RCC 7860 (cell line): ENCODE measurements at regions not wholly inside any gene's neighbourhood (a gene's known extent, or its start where the extent isn't known, plus 50 kb on each side); places are given as distances from the start of the nearest gene placed in this dataset.
"Not testable (repeated sequence)": the region's sequence is repeated elsewhere in the genome, so short reads cannot be mapped to it uniquely, and the experiment has no call there.

ENCODE experiments used
- DNase-seq: peaks from one replicate; pipeline ENCODE4 v3.0.0-alpha.2; 2015; ENCODE audit warnings: low spot score
- FAIRE-seq: peaks from 2 replicates; lab custom pipeline; 2012; peaks lifted over from hg19 to GRCh38; lab: Jason Lieb, UNC

GRCh38 chr12:61523276-61523992 lies 736.8 kb upstream of the USP15 start:
- no peak for DNase-seq
- no peak for FAIRE-seq

GRCh38 chr12:61524851-61525250 lies 735.4 kb upstream of the USP15 start:
- DNase-seq (no peak), FAIRE-seq (no peak)

DNA sequence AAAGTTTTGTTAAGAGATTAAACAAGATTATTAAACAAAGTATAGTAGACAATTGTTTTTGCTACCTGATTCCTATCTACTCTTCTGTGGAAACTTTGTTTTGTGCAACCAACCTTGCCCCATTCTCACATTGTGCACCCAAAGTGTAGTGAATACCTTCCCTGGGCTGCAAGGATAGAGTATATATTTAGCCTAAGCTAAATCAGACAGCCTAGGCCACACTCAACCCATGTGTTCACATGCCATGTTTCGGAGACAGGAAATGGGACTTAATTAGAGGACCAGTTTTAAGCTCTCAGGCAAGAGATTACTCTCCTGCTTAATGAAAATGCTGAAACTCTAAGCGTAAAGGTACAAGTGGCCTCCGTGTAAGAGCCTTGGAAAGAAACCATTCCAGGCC lies 734.9 kb upstream of the USP15 start:
- DNase-seq (no peak), FAIRE-seq (no peak)

GRCh38 chr12:61530456-61530855 lies 729.7 kb upstream of the USP15 start:
- FAIRE-seq (no peak), DNase-seq (no peak)

DNA sequence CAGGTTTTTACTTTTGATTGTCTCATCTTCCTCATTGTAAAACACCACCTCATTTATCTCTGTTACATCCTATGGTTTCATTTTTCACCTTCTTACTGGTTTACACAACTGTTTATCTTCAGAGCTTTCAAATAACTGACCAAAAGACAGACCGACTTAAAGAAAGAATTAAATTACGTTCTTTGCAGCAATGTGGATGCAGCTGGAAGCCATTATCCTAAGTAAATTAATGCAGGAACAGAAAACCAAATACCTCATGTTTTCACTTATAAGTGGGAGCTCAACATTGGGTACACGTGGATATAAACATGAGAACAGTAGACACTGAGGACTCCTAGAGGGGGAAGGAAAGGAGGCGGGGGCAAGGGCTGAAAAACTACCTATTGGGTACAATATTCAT lies 729.0 kb upstream of the USP15 start:
- FAIRE-seq (no peak), DNase-seq (no peak)

DNA sequence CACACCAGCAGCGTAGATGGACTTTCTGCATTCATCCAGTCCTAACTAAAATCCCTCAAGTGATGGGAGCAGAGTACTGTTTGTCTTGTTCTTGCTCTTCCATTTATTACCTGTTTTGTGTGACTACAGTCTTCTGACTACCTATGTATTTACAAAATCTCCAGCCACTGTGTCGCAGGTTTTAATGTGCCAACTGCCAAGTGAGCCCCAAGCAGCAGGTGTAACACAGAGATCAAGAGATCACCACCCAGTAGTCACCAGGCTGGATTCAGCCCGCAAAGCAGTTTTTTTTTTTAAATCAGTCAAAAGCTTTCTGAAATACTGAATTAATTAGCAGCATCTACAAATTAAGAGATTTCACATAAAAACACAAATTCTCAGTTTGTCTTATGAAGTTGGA lies 724.1 kb upstream of the USP15 start:
- FAIRE-seq: no peak
- DNase-seq: no peak

DNA sequence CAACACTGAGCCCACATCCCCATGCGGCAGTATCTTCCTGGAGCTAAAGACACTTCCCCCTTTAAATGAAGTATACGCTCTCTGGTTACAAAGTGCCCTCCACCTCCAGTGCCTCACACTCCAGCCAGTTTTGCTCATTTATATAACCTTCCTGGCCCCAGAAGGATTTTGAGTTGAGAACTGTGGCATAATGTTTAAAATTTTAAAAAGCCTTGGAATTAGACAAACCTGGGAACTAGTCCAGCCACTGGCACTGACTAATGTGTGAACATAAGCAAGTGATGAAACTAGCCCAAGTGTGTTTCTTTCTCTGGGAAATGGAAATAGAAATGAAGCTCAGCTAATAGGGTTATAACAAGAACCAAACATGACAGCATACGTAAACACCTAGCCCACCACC lies 723.7 kb upstream of the USP15 start:
- no peak for DNase-seq
- no peak for FAIRE-seq

DNA sequence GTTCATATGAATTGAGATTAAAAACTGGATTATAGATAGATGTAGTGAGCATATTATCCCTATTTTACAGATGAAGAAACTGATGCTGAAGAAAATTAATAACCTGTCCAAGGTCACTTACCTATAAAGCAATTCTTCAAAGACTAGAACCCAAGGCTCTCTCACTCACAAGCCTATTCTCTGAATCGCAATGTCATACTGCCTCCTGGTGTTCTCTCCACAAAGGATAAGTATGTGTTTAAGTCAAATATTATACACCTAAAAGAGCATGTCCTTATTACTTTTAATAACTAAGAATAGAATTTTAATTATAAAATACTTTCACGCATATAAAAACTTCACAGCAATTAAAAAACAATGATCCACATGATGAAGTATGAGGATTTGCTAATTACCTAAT lies 721.3 kb upstream of the USP15 start:
- no peak for FAIRE-seq
- DNase-seq: no peak

- DNase-seq (no peak), FAIRE-seq (no peak)
Observed at GRCh38 chr12:61542551-61542950, 717.7 kb upstream of the USP15 start.

- DNase-seq (no peak), FAIRE-seq (no peak)
Observed at GRCh38 chr12:61546296-61546695, 713.9 kb upstream of the USP15 start.

DNA sequence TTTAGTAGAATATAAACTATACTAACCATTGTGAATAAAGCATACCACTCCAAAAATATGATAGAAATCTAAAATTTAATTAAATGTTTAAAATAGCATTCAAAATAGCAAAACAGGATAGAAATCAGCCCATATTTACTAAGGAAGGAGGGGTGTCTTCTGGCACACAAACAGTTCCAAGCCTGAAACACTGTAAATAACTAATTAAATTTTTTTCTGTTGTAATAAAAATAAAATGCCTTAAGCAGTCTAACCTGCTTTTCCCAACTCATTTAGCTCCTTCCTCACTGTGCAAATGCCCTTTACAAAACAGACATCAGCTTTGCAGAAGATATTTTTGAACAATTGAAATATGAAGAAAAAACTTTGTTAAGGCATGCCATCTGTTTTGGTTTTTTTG lies 707.1 kb upstream of the USP15 start:
- no peak for DNase-seq
- no peak for FAIRE-seq

DNA sequence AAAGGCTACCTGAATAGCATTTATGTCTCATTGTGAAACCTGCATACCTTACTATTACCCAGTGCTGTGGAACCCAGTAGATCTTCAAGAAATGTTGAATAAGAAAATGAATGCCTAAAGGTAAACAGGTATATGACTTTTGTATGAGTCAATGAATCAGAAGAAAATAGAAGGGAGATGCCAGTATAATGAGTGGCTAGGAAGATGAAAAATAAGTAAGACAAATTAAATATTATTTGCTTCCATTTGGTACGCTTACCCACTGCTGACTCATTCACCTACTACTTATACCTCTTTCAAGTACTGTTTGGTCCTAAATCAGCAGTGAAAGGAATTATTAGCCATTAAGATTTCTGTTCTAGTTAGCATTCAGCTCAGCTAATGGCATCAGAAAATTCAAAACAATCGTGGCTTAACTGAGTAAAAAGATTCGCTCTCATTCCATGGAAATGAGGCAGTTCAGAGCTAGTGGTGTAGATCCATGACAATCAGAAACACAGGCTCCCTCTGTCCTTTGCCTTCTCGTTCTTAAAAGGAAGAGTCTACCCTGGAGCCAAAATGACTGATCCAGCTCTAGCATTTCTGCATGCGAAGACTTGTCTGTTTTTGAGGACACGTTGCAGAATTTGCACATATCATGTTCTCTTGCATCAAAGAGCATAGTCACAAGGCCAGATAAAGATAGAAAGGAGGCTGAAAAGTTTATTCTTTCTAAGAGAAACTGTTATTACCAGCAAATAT lies 705.8 kb upstream of the USP15 start:
- FAIRE-seq: no peak
- no peak for DNase-seq

- no peak for DNase-seq
- FAIRE-seq: no peak
Observed at GRCh38 chr12:61563665-61564450, 696.3 kb upstream of the USP15 start.

DNA sequence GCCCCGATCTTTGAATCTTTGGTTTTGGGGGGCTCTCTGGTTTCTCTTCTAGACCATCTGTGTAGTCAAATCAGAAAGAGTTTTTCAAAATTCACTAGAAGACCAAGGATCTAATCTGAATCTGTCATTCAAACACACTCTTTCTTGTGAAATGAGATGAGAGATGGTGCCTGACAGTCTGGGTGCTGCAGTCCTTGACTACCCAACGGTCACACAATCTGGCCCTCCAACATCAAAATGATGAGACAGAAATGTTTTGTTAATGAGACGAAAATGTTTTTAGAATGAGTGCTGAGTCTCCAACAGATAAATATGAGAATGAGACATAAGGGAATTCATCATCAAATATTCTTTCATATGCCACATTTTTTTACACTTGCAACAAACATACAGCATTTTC lies 695.7 kb upstream of the USP15 start:
- FAIRE-seq: no peak

DNA sequence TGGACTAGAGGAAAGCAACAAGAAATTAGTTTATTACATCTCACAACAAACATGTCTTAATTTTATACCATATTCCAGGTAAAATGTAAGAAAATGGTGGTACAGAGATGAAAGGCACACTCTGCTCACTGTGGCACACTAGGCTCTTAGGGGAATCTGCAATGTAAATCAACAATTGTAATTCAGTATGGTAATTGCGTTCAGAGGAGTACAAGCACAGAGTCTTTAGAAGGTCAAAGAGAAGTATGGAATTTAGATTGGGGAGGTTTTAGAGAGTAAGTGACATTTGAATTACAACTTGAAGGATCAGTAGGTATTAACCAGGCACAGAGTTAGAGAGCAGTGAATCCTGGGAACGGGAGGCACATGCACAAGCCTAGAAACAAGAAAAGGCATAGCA lies 694.0 kb upstream of the USP15 start:
- no peak for DNase-seq
- no peak for FAIRE-seq

More for the DNA sequence above, 695.7 kb upstream of the USP15 start:
- no peak for DNase-seq

- FAIRE-seq: no peak
- DNase-seq: no peak
Observed at GRCh38 chr12:61574339-61574738, 685.9 kb upstream of the USP15 start.

- no peak for DNase-seq
- no peak for FAIRE-seq
Observed at GRCh38 chr12:61584943-61585342, 675.3 kb upstream of the USP15 start.

- DNase-seq, FAIRE-seq: not testable (repeated sequence)
Observed at GRCh38 chr12:61590864-61591263, 669.3 kb upstream of the USP15 start.

DNA sequence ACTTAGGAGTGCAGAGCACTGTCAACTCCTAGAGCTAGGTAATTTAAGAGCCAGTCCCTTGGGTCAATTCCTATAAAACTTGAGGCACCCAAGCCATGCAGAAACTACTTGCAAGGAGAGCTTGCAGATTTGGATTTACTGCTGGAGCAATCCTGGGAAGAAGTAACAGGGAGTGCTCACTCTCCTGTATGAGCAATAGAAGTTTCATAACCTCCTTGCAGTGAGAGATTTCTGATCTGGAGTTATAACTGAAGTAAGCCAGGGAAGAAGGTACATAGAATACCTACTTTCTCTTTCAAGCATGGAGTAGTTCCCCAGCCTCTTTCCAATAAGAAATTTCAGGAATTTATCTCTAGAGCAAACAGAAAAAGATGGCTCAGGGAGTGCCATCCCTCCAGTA lies 650.1 kb upstream of the USP15 start:
- no peak for FAIRE-seq
- DNase-seq: no peak

DNA sequence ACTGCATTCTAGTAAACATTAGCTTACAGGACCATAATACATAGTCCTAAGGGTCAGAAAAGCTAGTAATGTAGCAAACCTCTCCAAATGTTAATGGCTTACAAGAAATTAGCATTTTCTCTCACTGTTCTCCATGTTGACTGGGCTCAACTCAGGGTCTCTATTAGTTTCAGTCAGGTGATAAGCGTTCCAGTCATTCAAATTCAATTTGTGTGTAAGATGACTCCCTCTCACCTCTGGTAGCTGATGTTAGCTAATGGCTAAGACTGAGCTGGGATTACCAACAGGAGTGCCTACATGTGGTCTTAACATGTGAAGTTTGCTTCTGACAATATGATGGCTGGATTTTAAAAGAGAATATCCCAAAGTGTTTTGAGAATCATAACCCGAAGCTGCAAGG lies 630.5 kb upstream of the USP15 start:
- no peak for DNase-seq
- no peak for FAIRE-seq

DNA sequence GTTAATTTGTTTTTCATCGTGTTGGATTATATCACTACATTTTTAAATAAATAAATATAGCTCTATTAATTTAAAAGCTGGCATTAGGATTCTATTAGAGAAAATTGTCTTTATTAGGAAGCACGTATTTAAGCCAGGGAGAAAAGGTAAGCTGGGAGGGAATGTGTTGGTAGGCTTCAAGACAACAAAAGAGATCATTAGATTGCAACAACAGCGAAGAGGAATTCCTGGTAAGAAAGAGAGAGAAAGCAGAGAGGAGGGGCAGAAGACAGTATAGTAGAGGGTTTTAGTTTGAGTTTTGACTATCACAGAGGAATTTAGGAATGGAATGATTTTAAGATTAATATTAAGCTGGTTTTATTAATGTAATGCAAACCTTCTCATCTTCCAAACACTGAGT lies 613.6 kb upstream of the USP15 start:
- DNase-seq: no peak
- FAIRE-seq: no peak

GRCh38 chr12:61647566-61647965 lies 612.6 kb upstream of the USP15 start:
- FAIRE-seq: no peak
- DNase-seq: no peak
